UCSD-AML1 (cell line): ENCODE measurements at regions not wholly inside any gene's neighbourhood (a gene's known extent, or its start where the extent isn't known, plus 50 kb on each side); places are given as distances from the start of the nearest gene placed in this dataset.
A peak's percentile ranks its signal among the peaks of the same experiment; 100 is the strongest.
"Not testable (repeated sequence)": the region's sequence is repeated elsewhere in the genome, so short reads cannot be mapped to it uniquely, and the experiment has no call there.

Experiments used
- DNase-seq: peaks from one replicate; lab custom pipeline; 2025; ENCODE audit not compliant: unreplicated experiment; lab: John Stamatoyannopoulos, UW

DNA sequence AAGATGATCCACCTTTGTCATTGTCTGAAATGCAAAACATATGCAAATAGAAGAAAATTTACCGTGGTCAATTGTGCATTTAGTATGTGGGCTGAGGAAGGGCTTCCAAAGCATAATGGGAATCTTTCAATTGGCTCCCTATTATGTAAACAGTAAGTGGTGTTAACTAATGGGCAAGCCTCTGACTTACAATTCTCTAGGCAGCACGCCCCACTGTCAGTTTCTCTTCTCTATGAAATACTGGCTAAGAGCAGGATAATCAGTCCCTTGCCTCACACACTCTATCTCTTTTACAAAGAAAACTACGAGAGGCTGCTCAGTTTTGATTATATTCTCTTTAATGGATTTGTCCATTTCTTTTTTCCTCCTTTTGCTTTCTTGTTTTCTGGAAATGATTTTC is 1272.6 kb downstream of the PCDH19 start:
- no peak for DNase-seq

DNA sequence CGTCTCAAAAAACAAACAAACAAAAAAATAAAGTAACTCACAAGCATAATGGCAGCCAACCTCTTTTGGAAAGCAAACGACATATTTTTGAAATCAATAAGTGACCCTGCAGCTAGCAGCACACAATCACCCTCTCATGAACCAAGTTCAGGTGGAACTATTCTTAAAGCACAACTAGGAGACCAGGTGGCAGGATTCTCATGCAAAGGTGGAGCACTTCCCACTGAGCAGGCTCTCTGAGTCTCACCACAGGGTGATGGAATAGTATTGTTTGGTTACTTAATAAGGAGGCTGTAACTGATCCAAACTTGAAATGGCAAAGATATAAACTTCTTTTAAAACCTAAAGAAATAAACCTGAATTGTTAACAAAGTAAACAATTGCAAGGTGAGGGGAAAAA is 1293.1 kb downstream of the PCDH19 start:
- no peak for DNase-seq

DNA sequence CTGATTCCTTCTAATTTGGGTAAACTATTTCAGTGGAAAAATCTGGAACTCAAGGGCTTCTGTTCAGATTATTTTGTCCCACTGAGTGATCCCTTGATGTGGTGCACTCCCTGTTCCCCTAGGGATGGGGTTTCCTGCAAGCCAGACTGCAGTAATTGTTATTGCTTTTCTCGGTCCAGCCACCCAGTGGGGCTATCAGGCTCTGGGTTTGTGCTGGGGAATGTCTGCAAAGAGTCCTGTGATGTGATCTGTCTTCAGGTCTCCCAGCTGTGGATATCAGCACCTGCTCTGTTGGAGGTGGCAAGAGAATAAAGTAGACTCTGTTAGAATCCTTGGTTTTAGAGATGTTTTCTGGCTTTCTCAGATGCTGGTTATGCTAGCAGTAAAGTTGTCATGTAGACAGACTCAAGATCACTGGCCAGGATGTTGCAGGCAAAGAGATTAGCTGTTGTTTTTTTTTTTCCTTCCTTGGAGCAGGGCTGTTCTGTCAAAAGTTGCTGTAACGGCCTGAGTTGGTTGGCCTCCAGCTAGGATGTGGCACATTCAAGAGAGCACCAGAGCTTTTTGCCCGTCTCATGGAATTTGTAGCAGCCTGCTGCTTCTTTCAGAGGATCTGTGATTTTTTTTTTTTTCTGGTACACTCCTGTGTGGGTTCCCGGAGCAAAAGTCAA is 1314.0 kb downstream of the PCDH19 start:
- no peak for DNase-seq

DNA sequence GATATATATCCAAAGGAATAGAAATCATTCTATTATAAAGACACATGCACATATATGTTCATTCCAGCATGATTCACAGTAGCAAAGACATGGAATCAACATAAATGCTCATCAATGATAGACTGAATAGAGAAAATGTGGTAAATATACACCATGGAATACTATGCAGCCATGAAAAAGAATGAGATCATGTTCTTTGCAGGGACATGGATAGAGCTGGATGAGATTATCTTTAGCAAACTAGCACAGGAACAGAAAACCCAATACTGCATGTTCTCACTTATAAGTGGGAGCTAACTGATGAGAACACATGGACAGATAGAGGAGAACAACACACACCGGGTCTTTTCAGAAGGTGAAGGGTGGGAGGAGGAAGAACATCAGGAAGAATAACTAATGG is 1318.6 kb downstream of the PCDH19 start:
- no peak for DNase-seq

DNA sequence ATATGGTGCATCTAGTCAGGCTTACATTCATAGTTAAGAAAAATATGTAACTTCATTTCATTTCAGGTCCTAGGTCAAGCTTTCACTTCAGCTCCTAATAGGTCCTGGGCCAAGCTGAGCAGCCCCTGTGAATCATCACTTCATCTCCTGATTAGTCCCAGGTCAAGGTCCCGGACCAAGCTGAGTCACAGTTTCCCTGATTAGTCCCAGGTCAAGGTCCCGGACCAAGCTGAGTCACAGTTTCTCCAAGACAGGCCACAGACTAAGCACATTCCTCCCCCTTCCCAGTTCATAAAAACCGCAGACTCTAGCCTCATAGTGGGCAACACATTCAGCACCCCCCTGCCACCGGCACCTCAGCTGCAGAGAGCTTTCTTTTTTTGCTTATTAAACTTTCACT is 1331.8 kb downstream of the PCDH19 start:
- DNase-seq, result no peak

DNA sequence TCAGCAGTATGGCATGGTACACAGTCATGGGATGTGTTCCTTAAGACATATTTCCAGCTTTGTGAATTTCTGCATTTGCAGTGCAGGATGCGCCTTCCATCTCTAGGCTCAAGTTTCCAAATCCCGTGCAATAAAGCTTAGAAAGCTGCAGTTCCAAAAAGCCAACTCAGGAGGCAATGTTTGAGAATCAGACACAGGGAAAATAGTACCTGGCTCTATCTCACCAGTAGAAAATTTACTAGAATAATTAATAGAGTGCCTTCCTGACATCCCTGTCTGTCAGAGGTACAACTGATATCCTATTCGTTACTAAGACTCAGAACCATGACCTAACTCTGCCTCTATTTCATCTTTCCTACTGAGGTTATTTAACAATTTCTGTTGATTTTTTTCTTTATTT is 1333.0 kb downstream of the PCDH19 start:
- DNase-seq, result no peak

DNA sequence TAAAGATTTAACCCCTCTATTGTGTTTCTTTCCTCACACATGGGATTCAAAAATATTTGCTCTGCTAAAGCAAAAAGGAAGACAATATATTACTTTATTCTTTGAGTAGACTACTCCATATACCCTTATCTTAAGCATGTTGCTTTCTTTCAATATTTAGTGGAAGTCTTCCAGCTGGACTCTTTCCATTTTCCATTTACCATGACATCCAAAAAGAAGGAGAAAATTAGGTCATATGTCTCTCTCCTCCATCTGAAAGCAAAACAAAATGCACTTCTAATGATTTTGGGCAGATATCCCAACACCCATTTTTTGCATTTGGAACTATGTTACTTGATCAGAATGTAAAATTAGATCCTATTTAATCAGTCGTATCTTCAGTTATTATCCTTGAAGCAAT is 1336.5 kb downstream of the PCDH19 start:
- DNase-seq, result no peak

DNA sequence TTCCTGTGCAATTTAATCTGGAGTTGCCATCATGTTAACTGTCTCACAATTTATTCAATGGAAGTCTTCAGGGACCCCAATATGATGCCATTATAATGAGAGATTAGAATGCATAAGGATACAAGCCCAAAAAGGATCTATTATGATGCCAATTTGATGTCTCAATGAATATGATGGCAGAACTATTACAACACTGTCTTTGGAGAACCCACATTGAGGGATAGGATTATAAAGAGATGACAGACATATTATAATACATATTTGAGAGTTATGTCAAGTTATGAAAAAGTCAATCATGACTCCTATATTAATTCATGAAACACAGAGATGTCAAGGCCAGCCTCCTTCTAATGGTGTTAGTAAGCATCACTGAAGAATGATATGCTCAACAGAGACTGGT is 1358.4 kb downstream of the PCDH19 start:
- no peak for DNase-seq

DNA sequence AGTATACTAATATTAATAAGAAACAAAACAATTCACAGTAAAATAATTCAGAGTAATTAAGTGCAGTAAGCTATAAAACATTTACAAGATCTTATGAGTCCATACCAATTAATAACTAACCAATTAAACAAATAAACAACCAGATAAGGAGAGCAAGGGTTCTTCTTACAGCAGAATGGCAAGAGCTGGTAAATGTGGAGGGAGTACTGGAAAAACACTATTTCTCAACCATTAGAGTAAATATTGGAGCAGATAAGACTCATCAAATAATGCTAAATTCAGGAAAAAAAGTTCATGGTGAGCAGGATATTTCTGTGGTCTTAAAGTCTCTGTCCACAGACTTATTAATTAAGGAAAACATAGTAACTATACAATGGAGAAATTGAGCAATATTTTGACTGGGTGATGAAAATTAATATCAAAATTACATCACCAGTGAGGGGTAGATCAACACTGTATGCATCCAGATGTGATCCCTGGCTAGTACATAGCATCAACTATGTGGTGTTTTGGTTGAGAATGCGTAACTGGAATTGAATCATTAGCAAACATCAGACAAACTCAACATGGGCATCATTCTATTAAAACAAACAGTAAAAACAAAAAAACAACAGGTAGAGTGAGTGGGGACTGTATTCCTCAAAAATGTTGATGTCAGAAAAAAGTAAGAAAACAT is 1376.7 kb downstream of the PCDH19 start:
- no peak for DNase-seq

DNA sequence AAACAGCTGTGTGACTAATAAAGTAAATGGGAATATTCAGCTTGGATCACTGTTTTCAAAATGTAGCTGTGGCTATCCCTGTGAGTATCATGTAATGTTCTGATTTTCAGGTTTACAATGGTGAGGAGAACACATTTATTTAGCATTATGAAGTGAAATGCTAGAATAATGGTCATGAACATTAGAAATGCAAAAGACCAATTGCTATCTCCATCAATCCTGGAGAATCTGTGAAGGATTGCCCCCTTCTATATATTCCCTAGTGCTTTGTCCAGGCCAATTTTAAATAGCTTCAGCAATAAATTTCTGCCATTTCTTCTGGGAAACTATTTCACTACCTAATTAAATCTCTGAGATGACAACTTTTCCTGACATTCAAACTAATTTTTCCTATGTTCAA is 1399.1 kb downstream of the PCDH19 start:
- no peak for DNase-seq

DNA sequence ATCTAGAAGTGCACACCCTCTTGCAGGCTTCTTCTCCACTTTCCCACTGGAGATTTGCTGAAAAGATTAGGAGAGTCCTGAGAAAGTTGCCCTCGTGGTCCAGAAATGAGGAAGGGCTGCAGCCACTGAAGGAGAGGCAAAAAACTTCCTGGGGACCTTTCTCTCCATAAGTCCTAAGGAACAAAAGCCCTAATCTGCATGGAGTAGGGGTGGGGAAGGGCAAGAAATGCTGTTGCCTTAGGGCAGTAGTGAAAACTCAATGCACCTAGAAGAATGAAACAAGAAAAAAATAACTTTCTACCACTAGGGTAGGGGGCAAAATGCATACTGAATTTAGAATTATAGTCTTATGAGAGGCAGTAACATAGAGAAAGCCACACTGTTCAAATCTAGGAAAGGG is 1408.8 kb downstream of the PCDH19 start:
- no peak for DNase-seq

DNA sequence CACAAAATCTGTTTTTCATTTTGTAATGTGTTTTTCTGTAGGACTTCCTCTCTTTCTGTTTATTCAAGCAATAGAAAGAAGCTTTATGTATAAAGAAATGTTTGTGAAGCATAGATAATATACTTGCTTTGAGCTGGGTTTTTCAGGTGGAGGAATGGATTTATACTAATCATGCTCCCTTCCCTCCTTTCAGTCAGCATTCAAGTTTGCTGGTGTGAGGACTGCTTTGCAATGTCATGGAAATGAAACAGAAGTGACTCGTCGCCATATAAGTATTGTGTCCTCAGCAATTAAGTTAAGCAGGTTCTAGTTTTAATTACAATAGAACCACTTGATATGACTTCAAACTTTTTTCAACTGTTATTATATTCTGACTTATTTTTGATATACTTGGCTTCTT is 1447.1 kb downstream of the PCDH19 start:
- no peak for DNase-seq

DNA sequence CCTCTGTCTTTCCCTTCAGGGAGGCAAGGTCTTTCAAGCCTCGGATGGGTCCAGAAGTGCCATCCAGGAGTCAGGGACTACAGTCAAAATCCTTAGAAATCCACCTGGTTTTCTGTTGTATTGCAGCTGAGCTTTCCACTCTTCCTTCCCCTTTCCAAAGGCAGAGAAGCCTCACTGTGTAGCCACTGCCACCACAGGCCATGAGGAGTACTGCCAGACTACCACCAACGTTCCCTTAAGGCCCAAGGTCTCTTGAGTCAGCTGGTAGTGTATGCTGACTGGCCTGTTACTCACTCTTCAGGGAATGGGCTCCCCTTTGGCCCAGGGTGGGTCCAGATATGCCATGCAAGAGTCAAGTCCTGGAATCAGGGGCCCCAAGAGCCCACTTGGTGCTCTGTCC is 1454.1 kb downstream of the PCDH19 start:
- peak; percentile 8 for DNase-seq

DNA sequence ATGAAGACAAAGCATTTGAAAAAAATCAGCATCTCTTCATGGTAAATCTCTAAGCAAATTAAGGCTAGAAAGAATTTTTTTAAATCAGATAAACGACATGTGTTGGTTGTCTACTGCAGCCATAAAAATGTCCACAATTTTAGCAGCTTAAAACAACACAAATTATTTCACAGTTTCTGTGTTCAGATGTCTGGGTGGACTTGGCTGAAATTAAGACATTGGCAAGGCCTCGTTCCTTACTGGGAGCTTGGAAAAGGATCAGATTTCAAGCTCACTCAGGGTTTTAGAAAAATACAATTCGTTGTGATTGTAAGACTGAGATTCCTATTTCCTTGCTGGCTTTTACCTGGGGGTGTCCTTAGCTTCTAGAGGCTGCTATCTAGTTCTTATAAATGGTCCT is 1470.6 kb downstream of the PCDH19 start:
- DNase-seq, result no peak

DNA sequence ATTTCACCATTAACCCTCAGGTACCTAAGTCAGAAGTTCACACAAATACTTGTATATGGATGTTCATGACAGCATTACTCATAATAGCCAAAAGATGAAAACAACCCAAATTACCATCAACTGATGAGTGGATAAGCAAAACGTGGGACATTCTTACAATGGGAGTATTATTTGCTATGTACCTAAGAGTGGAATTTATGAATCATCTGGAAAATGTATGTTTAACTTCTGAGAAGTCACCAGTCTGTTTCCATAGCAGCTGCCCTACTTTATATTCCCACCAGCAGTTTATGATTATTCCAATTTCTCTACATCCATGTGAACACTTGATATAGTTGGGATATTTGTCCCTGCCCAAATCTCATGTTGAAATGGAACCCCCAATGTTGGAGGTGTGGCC is 1478.9 kb downstream of the PCDH19 start:
- no peak for DNase-seq

DNA sequence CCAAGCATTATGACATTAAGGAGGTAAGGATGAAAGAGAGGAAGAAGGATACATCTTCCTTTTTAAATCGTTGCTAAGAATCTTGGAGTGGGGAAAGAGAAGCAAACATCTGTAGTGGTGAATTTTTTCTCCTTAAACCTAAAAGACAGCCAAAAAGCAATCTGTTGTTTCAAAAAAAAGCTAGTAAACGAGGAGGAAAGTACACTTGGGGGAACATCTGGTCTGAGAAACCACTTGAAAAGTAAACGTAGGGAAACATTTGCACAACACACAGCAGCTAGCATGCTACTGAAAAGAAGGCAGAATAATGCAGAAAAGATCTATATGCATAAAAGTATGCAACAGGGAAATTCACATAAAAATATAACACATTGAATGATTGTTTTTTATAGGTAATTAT is 1485.6 kb downstream of the PCDH19 start:
- no peak for DNase-seq

DNA sequence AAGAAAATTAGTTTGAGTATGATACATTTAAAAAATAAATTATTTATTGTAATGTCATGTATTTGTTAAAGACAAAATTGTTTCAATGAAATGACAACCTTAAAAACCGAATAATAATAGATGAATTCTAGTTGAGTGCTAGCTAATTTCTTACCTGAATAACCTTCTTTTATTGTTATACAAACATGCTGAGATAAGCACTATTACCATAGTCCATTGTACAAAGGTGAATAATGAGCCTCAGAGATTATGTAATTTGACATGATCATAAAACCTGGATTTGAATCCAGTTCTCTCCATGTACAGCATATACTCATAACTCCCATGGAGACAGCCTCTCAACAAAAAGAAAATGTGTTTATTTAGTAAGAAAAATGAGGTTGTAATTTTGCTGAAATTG is 1512.9 kb downstream of the PCDH19 start:
- no peak for DNase-seq

DNA sequence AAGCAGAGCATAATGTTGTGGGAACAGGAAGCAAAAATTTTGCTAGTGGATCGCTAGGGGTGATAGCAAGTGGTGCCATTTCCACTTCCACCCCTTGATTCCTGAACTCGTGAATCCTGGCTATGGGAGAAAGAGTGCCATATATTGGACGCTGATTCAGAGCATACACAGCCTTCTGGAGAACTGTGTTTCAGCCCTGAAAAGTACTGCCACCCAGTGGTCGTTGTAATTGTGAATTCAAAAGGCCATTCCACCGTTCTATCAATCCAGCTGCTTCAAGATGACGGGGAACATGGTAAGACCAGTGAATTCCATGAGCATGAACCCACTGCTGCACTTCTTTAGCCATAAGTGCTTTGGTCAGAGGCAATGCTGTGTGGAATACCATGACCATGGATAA is 1559.4 kb downstream of the PCDH19 start:
- DNase-seq, result not testable (repeated sequence)
